Neural crest cell (in vitro differentiated cells): ENCODE measurements at regions not wholly inside any gene's neighbourhood (a gene's known extent, or its start where the extent isn't known, plus 50 kb on each side); places are given as distances from the start of the nearest gene placed in this dataset.

Experiments used
- DNase-seq: peaks from one replicate; pipeline ENCODE4 v3.0.0; 2021; ENCODE audit warnings: low read depth, mixed read lengths, low spot score
- H3K27ac Mint-ChIP-seq: one replicate; pipeline ENCODE4 v1.8.0; 2021; ENCODE audit warnings: mild to moderate bottlenecking, mixed read lengths; ENCODE audit not compliant: unreplicated experiment
- H3K27me3 Mint-ChIP-seq: 2 replicates; pipeline ENCODE4 v1.8.0; 2021; ENCODE audit warnings: low read depth, mild to moderate bottlenecking, mixed read lengths
- H3K36me3 Mint-ChIP-seq: 2 replicates; pipeline ENCODE4 v1.8.0; 2021; ENCODE audit warnings: low read depth, mild to moderate bottlenecking, mixed read lengths
- H3K4me1 Mint-ChIP-seq: 2 replicates; pipeline ENCODE4 v1.8.0; 2021; ENCODE audit warnings: mixed read lengths
- H3K4me3 Mint-ChIP-seq: one replicate; pipeline ENCODE4 v1.8.0; 2021; ENCODE audit warnings: mild to moderate bottlenecking, mixed read lengths
- H3K9me3 Mint-ChIP-seq: 2 replicates; pipeline ENCODE4 v1.8.0; 2021; ENCODE audit warnings: mixed read lengths
- TF ChIP-seq, protein P1 (sequence below): fragments of 200-600 bp; sonication (generic); conservative IDR thresholded peaks from 2 replicates; pipeline ENCODE4 v1.5.0; 2021; ENCODE audit warnings: antibody characterized with exemption, mild to moderate bottlenecking

DNA sequence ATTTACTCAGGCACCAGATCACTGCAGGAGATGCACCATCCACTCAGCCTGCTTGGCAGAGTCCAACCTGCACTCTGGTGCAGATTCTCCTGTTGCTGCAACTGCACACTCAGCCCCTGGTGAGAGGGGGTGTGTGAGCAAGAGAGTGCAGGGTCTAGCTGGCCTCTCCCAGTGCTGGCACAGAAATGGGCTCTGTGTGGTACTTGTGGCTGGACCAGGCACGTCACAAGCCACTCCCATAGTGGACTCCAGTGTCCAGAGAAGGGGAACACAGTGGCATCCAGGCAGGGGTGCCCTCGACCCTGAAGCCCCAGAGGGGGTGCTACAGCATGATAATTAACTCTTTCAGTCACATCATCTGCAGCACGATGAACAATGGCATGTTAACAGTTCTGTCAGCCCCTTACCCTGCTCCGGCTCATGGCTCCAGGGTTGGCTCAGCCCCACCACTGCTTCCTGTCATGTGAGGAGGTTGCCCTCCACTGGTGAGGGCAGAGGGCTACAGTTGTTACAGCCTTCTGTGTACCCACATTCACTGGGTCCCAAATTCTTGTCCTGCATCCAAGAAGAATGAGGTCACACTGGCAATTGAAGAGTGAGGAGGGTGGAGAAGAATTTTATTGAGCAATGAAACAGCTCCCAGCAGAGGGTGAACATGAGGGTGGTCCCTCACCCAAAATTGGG lies 135.7 kb downstream of the EVA1A start:
- Mint-ChIP-seq H3K36me3 (no peaks in the 10 kb centered on the region), H3K9me3 (no peaks in the 10 kb centered on the region), H3K4me1 (peaks cover 13% of the 10 kb centered on the region), H3K4me3 (no peak overlapping the region), H3K27me3 (peaks cover 5% of the 10 kb centered on the region), H3K27ac (no peak overlapping the region)
- TF ChIP-seq, protein P1, sequence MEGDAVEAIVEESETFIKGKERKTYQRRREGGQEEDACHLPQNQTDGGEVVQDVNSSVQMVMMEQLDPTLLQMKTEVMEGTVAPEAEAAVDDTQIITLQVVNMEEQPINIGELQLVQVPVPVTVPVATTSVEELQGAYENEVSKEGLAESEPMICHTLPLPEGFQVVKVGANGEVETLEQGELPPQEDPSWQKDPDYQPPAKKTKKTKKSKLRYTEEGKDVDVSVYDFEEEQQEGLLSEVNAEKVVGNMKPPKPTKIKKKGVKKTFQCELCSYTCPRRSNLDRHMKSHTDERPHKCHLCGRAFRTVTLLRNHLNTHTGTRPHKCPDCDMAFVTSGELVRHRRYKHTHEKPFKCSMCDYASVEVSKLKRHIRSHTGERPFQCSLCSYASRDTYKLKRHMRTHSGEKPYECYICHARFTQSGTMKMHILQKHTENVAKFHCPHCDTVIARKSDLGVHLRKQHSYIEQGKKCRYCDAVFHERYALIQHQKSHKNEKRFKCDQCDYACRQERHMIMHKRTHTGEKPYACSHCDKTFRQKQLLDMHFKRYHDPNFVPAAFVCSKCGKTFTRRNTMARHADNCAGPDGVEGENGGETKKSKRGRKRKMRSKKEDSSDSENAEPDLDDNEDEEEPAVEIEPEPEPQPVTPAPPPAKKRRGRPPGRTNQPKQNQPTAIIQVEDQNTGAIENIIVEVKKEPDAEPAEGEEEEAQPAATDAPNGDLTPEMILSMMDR: no peak
- DNase-seq: no peak

DNA sequence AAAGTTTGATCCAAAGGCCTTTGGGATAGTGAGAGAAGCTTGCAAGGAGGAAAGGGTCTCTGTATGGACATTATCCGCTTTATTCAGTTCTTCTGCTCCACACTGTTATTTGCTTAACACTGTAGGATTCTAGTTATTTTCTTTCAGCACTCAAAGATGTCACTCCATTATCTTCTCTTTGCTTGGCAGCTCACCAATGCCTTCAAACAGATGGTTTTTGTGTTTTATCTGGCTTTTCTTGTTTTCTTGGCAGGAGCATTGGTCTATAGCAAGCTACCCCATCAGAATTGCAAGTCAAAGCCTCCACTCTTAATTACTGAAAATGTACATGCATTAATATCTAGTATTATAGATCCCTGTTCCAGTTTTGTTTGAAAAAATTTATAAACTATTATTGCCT lies 138.8 kb downstream of the EVA1A start:
- TF ChIP-seq, protein P1: no peak
- Mint-ChIP-seq H3K36me3 (no peaks in the 10 kb centered on the region), H3K4me1 (peaks cover 2% of the 10 kb centered on the region), H3K9me3 (no peaks in the 10 kb centered on the region), H3K27ac (no peak overlapping the region), H3K27me3 (peaks cover 5% of the 10 kb centered on the region), H3K4me3 (no peak overlapping the region)
- no peak for DNase-seq

DNA sequence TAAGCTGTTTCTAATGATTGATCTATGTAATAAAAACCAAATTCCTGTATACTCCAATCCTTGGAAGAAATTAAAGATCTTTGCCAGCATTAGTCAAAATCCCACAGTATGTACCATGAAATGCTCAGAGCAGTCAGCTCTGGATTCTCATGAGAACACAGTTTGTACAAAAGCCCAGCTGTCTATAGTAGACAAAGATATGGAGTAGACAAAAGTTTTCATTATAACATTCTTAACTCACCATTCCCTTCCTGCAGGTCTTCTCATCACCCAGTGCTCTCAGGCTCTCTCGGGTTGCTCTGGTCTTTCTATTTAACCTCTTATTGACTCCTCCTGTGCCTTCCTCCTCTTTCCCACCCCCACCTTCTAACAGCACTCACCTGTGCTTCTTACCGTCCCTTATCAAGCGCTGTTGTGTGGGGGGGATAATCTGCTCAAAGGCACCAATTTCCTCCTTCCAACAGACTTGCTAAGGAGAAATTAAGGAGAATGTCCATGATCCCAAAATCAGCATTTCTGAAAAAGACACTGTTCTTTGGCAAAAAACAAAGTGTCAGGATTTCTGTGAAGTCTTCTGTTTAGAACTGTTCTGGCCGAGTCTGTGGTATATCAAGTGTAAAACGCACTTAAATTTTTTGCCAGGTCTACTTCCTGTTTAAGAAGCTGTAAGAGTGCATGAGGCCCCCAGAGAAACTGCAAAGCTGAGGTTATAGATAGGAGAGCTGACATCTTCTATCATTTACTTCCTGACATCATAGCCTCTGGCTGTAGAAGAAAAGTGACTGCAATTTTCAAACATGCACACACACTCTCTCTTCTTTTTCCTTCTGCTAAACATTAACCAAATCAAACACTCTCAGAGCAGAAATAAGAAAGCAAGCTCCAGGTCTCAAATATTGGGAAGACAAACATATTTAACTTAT lies 144.1 kb downstream of the EVA1A start:
- TF ChIP-seq, protein P1: no peak
- peaks cover 10% of the 10 kb centered on the region for H3K4me1 Mint-ChIP-seq
- no peak for DNase-seq
- no peak overlapping the region for H3K4me3 Mint-ChIP-seq
- H3K27me3 Mint-ChIP-seq: no peaks in the 10 kb centered on the region
- H3K36me3 Mint-ChIP-seq: no peaks in the 10 kb centered on the region
- H3K27ac Mint-ChIP-seq: no peak overlapping the region
- H3K9me3 Mint-ChIP-seq: no peaks in the 10 kb centered on the region

DNA sequence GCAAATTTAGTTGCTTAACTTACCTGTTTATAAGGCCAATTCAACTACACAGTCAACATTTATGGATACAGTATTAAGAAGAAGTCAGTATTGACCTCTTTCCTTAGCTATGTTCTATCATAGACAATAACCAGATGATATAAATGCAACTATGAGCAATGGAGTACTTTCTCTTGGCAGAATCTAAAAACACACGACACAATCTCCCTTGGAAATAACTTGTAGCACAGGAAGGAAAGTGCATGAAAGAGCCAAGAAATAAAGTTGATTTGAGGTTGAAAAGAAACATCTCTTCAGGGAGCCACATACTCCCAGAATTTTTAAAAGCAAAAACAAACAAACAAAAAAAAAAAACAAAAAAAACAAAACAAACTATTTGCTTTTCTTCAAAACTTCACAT lies 145.0 kb downstream of the EVA1A start:
- H3K36me3 Mint-ChIP-seq: no peaks in the 10 kb centered on the region
- DNase-seq: no peak
- peaks cover 10% of the 10 kb centered on the region for H3K4me1 Mint-ChIP-seq
- H3K27ac Mint-ChIP-seq: no peak overlapping the region
- TF ChIP-seq, protein P1: no peak
- H3K27me3 Mint-ChIP-seq: no peaks in the 10 kb centered on the region
- no peaks in the 10 kb centered on the region for H3K9me3 Mint-ChIP-seq
- no peak overlapping the region for H3K4me3 Mint-ChIP-seq

DNA sequence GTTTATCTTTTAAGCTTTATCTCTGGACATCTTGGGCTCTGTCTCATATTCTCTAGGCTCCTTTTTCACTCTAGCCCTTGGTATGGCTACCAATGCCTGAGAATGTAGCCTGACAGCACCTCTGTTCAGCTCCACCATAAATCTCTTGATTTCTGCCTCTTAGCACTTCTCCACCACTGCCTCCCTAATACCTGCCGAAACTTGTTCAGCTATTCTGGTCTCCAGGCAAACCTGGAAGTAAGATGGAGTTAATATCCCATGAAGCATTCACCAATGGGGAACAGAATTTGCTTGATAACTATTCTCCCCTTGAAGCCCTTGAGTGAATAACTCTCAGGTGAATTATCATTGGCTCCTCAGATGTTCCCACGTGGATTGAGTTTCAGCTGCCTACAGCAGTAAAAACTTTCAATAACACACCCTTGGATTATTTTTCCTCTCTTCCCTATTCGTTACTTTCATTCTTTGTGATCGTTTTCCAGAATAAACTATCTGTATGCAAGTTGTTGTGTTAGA lies 145.6 kb downstream of the EVA1A start:
- H3K36me3 Mint-ChIP-seq: peaks cover 4% of the 10 kb centered on the region
- TF ChIP-seq, protein P1: no peak
- DNase-seq: no peak
- H3K9me3 Mint-ChIP-seq: peaks cover 3% of the 10 kb centered on the region
- no peak overlapping the region for H3K4me3 Mint-ChIP-seq
- no peak overlapping the region for H3K27ac Mint-ChIP-seq
- H3K27me3 Mint-ChIP-seq: no peaks in the 10 kb centered on the region
- H3K4me1 Mint-ChIP-seq: peaks cover 10% of the 10 kb centered on the region
